Frontal cortex (tissue), 3 donors: ENCODE measurements at regions not wholly inside any gene's neighbourhood (a gene's known extent, or its start where the extent isn't known, plus 50 kb on each side); places are given as distances from the start of the nearest gene placed in this dataset.

ENCODE experiments used
- DNase-seq, 2 donors: peaks; one replicate each; pipeline ENCODE4 v3.0.0; 2012; ENCODE audit warnings: low spot score in 2 of 2
- FAIRE-seq: peaks from 2 replicates; lab custom pipeline; 2012; peaks lifted over from hg19 to GRCh38; lab: Jason Lieb, UNC
- donor health status: control.
- donor health status: control.
- donor health status: control.

DNA sequence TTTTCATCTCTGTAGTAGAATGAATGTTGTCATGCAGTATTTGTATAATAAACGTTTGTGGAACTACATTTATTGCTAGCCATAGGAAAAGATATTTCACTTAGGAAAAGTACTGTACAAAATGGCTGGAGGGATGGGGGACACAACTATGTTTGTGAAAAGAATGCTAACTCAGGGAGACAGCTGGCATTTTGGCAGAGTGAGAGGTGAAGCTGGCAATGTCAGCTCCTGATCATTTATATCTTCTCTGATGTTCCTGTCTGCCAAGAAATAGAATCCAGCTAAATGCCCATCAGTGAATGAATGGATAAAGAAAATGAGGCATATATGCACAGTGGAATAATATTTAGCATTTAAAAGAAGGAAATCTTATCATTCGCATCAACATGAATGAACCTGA lies 313.0 kb upstream of the IRAK1BP1 start:
- FAIRE-seq: no peak
- DNase-seq: no peak

DNA sequence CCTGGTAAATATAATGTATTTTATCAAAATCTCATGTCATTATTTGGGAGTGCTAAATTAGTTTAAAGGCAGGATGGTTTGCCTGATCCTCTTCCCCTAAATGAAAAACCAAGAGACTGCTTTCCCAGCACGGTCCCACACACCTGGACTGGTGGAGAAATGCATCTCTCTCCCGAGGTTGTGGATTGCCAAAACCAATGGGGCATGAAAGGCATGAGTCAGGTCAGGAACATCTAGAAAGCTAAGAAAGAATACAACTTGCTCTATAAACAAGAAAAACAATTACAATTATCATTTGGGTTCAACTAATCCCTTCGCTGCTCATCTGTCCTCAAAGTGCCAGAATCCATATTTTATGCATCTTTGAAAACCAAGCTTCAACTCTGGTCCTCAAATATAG lies 308.3 kb upstream of the IRAK1BP1 start:
- no peak for DNase-seq
- no peak for FAIRE-seq

GRCh38 chr6:78561015-78561414 lies 306.3 kb upstream of the IRAK1BP1 start:
- no peak for DNase-seq

DNA sequence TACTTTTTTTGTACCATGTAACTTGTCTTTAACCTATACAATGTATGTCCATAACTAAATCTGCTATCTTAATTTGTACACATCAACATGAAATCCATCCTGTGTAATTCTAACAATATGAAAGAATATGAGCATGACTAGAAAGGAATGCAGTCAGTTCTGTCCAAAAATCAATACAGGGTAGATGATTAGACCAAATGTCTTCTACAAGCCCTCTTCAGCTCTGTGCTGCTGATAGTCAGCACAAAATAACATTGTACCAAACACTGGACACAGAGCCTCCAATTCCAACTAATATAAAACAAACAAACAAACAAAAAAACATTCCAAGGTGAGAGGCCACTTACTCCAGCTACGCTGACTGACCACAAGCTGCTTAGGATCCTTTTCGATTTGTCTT lies 301.4 kb upstream of the IRAK1BP1 start:
- no peak for DNase-seq

More at GRCh38 chr6:78561015-78561414, 306.3 kb upstream of the IRAK1BP1 start:
- no peak for FAIRE-seq

GRCh38 chr6:78570044-78570443 lies 297.3 kb upstream of the IRAK1BP1 start:
- no peak for FAIRE-seq
- no peak for DNase-seq

More for the DNA sequence above, 301.4 kb upstream of the IRAK1BP1 start:
- FAIRE-seq: no peak

DNA sequence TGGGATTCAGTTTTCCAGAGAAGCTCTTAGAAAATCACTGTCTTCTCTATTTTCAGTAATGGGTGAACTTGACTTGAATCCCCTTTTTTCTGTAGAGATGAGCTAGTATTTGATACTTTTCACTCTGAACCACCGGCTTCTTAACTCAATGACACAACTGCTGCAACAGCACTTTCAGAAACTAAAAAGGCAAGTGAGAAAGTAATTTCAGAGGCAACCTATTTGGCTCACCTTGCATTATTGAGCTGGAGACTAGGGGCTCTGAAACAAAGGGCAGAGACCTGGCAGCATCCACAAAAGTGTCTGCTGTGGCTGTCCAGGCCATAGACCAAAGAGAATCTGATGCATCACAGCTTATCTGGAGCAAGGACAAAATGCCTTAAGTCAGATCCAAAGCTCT lies 289.8 kb upstream of the IRAK1BP1 start:
- no peak for DNase-seq
- no peak for FAIRE-seq

DNA sequence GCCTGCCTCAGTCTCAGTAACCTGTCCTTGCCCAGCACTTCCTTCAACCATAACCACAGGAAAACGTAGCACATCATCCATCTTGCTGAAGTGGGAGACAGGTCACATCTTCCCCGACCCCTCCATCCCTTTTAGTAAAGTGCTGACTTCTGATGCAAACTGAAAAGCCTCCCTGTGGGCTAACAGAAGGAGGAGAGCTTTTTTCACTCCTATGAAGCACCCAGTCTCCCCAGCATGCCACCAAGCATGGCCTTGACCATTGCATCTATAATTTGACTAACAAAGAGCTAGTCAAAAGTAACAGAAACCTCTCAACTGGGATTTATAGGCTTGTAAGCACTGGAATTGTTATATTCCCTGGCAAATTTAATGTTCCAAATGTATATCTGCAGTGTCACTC lies 288.9 kb upstream of the IRAK1BP1 start:
- FAIRE-seq (no peak), DNase-seq (no peak)

DNA sequence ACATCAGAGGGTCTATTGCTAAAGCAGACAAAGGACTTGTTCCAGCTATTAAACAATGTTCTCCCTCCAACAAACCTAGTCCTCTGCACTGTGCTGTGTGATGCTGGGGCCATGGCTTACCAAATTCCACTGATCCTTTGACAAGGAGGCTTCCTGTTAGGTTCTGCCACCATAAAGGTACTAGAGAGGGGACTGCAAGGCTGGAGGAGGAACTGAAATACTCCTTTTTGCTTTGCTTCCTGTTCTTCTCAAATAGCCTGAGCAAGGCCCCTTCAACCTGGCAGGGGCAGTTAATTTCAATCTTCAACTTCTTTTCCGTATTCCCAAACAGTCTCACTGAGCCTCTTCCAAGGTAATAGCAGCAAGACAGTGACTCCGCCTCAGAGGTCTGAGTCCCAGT lies 286.4 kb upstream of the IRAK1BP1 start:
- DNase-seq (no peak), FAIRE-seq (no peak)

- FAIRE-seq (no peak), DNase-seq (no peak)
These were observed 284.3 kb upstream of the IRAK1BP1 start for GRCh38 chr6:78583079-78583478.

GRCh38 chr6:78589436-78589835 lies 277.9 kb upstream of the IRAK1BP1 start:
- DNase-seq (no peak), FAIRE-seq (no peak)

DNA sequence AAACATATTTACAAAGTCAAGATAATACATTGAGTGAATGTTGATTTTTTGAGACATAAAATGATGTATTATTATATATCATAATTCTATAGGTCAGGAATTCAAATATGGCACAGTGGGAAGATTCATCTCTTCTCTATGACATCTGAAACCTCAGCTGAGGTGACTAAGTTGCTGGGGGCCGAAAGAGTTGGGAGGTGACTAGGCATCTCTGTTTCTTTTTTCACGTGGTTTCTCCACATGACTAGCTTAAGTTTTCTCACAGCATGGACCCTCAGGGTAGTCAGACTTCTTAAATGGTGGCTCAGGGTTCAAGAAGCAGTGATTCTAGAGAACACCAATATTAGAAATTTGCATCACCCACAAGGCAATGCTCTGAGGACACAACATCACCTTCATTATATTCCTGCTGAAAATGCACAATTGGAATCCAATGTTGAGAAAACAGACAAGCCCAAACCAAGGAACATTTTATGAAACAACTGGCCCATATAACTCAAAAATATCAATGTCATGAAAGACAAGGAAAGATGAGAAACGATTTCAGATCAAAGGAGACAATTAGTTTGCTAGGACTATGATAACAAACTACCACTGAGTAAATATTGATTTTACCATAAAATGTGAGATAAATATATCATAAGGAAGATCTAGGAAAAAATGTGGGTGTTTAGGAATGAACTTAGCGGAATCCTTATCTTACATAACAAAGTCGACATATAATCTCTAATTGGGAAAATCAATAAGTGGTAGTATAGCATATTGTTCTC lies 273.3 kb upstream of the IRAK1BP1 start:
- DNase-seq: no peak
- no peak for FAIRE-seq

DNA sequence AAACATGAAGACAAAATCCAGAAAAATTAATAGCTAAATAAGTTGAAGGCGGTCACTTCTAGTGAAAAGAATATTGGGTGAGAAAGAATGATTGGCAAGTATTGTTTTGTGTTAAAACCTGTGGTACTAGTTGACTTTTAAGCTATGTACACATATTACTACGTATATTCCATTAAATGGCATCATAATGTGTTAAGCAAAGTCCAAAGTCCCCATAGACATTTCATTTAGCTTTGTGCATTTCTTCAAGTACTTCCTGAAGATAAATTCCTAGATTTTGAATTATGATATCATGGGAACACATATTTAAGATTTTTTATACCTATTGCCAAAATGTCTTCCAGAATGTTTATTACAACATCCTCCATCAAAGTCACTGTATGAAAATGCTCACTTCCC lies 272.7 kb upstream of the IRAK1BP1 start:
- FAIRE-seq: no peak
- DNase-seq: no peak

DNA sequence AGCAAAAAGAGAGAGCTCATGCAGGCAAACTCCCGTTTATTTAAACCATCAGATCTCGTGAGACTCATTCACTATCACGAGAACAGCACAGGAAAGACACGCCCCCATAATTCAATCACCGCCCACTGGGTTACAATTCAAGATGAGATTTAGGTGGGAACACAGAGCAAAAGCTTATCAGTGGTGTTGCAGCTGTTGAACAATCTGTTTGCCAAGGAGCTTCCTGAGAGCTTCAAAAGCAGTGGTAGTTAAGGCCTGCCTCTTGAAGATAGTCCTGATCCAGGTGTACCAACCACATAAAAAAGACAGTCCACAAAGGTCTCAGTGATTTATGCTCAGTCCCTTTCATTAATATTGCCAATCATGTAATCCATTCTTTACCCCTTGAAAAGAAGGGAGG lies 269.4 kb upstream of the IRAK1BP1 start:
- no peak for DNase-seq
- no peak for FAIRE-seq

DNA sequence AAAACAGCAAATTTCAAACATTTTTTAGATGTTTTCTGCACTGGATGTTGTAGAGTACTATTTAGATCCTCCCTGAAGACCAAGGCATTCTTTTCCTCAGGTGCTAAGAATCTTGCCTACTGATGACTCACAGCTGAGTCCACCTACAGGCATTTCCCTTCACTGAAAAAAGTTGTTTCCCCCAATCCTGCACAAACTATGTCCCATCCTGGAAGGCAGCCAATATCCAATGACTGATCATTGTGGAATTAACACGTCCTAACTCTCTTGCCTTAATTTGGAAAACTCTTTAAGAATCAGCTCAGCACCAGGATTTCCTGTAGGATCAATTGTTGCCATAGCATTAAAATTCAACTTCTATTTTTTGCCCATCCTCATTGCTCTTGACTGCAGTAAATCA lies 268.4 kb upstream of the IRAK1BP1 start:
- FAIRE-seq (no peak), DNase-seq (no peak)

GRCh38 chr6:78599526-78599925 lies 267.8 kb upstream of the IRAK1BP1 start:
- DNase-seq (no peak), FAIRE-seq (no peak)

- DNase-seq (no peak), FAIRE-seq (no peak)
These were observed 261.4 kb upstream of the IRAK1BP1 start for GRCh38 chr6:78605909-78606446.

DNA sequence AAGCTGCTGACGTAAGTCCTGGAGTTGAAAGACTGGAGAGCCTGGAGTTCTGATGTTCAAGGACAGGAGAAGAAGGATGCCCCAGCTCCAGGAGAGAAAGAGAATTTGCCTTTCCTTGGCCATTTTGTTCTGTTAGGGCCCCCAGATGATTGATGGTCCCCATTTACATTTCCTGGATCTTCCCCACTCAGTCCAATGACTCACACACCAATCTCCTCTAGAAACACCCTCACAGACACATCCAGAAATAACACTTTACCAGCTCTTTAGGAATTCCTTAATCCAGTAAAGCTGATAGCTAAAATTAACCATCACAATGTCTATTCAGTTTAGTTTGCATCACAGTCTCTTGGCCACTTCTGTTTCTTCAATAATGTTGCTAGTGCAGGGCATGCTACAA lies 260.2 kb upstream of the IRAK1BP1 start:
- FAIRE-seq (no peak), DNase-seq (no peak)

DNA sequence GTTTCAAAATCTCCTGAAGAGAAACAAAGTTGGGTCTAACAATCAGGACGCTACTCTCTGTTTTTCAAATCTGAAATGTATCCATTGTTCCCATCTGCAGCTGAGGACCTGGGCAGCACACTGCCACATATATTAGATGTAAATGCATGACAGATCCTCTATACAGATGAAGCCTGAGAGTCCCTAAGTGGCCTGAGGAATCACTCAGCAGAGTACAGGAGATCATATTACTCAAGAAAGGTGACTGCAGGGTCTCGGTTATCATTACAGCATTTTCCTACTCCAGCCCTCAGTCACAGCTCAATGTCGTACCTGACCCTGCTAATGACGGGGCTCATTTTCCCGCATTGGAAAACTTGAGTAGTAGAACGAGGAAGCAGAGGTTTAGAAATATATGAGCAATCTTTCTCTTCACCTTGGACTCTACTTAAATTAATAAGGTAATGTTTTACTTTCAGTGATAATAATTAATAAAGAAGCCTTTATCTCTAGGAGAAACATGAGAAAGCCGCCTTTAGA lies 256.2 kb upstream of the IRAK1BP1 start:
- FAIRE-seq (no peak), DNase-seq (no peak)

DNA sequence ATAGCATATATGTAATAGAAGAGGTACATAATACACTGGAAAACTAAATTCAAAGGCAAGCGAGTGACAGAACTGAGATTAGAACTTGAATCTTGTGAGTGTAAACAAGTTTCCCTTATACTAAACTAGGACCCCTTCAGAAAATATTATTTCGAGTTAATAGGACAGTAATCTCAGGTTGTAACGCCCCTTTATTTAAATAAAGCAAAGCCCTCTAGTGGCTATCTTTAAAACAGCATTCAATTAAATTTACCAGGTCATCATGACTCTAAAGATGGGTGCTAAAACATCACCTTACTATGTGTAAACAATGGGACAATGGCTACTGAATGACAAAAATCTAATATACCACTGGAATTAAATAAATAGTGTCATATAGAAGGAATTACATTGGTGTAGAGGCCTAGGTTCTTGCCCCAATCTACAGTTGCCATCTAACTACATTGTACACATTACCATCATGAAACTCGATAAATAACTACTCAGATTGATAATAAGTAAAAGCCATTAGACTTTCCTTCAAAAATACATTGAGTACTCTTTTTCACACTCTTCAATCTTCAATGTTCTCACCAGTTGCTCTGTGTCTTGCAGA lies 255.4 kb upstream of the IRAK1BP1 start:
- no peak for DNase-seq
- no peak for FAIRE-seq

DNA sequence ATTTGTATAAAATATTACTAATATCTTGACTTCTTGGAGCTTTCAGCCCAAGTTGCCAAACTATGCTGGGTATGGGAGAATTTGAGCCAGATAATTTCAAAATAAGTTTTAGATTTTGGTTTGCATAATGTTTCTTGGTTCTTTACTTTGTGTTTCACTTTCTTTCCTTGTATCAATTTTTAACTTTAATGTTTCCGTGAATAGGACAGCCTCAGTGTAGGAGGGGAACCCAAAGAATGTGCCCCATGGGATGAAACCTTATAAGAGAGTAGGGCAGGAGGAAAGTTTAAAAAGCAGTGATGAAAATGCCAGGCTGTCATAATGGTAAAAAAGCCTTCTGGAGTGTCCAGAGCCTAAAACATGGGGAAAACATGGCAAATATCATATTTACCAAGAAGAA lies 252.4 kb upstream of the IRAK1BP1 start:
- FAIRE-seq (no peak), DNase-seq (no peak)

DNA sequence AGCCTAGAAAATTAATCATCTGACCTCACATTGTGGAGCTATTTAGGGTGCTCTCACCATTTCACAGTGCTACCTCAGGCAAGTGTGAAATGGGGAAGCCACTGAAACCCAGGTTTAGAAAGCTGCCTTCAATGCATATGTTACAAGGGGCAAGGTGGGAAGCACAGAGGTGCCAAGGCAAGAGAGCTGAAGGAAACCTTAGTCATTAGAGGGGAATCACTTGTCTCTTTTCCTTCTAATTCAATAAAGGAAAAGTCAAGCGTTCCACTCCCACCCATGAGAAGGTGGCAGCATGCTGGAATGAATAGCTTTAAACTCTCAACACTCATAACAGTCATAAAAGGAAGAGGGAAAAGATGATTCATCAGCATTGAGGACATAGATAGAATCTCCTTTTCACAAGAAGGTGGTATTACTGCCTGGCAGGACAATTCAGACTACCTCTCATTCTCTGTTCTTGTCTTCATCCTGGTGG lies 251.9 kb upstream of the IRAK1BP1 start:
- FAIRE-seq (no peak), DNase-seq (no peak)
